Prostate gland (tissue), 2 donors: ENCODE measurements at regions not wholly inside any gene's neighbourhood (a gene's known extent, or its start where the extent isn't known, plus 50 kb on each side); places are given as distances from the start of the nearest gene placed in this dataset.

Source experiments
- POLR2A ChIP-seq: fragments of 450-650 bp; IDR thresholded peaks from one replicate; pipeline ENCODE4 v1.6.1; 2016; ENCODE audit warnings: antibody characterized with exemption, mild to moderate bottlenecking
- TF ChIP-seq, protein P1 (sequence below), 4 experiments: fragments of 200-600 bp in 2 of 4; fragments of 450-650 bp in 2 of 4; sonication (generic) in 2 of 4; IDR thresholded peaks; 1 replicate in 3 of 4; 2 replicates in 1 of 4; pipeline ENCODE4 v1.5.1; 2016 to 2019; ENCODE audit warnings: antibody characterized with exemption in 4 of 4, mild to moderate bottlenecking in 2 of 4, moderate library complexity in 2 of 4

DNA sequence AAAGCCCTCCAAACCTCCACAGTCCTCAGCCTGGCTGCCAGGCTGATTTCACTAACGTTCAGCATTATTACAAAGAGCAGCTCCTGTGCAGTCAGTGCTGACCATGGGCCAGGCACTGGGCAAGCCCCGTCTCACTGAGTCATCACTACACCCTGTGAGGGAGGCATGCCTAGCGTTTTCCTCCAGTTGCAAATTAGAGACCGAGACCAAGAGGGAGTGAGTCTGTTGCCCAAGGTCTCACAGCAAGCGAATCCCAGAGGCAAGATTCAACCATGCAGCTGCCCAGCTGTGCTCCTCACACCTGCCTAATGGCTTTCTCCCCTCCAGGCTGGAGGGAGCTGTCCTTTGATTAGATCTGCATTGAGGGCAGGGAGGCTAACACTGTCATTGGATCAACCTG is 229.3 kb upstream of the LHX5 start:
- TF ChIP-seq, protein P1, sequence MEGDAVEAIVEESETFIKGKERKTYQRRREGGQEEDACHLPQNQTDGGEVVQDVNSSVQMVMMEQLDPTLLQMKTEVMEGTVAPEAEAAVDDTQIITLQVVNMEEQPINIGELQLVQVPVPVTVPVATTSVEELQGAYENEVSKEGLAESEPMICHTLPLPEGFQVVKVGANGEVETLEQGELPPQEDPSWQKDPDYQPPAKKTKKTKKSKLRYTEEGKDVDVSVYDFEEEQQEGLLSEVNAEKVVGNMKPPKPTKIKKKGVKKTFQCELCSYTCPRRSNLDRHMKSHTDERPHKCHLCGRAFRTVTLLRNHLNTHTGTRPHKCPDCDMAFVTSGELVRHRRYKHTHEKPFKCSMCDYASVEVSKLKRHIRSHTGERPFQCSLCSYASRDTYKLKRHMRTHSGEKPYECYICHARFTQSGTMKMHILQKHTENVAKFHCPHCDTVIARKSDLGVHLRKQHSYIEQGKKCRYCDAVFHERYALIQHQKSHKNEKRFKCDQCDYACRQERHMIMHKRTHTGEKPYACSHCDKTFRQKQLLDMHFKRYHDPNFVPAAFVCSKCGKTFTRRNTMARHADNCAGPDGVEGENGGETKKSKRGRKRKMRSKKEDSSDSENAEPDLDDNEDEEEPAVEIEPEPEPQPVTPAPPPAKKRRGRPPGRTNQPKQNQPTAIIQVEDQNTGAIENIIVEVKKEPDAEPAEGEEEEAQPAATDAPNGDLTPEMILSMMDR (IDR thresholded peaks at IDR 0.05), result no peak
- TF ChIP-seq POLR2A, result no peak
